Skin epidermis (tissue), 12 donors: ENCODE measurements at regions not wholly inside any gene's neighbourhood (a gene's known extent, or its start where the extent isn't known, plus 50 kb on each side); places are given as distances from the start of the nearest gene placed in this dataset.

Experiments used
- H3K27ac ChIP-seq, 21 experiments: fragments of 200-600 bp; sonication (generic) in 11 of 21; one replicate each; pipeline ENCODE4 v1.5.0; 2020; ENCODE audit warnings: mild to moderate bottlenecking in 3 of 21, inconsistent platforms in 2 of 21, moderate library complexity in 2 of 21
- H3K4me3 ChIP-seq, 7 experiments: fragments of 200-600 bp; sonication (generic) in 2 of 7; one replicate each; pipeline ENCODE4 v1.5.0; 2020; ENCODE audit warnings: inconsistent platforms in 2 of 7, mild to moderate bottlenecking in 2 of 7, moderate library complexity in 1 of 7

DNA sequence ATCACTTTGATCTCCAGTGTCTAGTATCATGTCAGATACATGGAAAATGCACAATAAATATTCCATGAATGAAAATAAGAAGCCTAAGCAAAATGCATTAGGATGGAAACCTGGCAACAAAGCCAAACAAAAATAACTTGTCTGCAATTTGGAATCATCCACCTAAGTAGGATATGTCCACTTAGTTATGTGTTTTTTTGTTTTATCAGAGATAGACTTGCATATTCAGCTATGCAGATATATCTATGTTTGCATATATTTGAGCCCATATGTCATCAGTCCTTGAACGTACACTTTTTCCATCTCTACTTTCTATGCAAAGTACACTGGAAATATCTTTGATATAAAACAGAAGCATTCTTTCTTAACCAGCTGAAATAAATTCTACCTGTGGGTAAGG lies 707.1 kb downstream of the EFNA5 start:
- no peak overlapping the region for H3K4me3 ChIP-seq
- no peak overlapping the region for H3K27ac ChIP-seq

DNA sequence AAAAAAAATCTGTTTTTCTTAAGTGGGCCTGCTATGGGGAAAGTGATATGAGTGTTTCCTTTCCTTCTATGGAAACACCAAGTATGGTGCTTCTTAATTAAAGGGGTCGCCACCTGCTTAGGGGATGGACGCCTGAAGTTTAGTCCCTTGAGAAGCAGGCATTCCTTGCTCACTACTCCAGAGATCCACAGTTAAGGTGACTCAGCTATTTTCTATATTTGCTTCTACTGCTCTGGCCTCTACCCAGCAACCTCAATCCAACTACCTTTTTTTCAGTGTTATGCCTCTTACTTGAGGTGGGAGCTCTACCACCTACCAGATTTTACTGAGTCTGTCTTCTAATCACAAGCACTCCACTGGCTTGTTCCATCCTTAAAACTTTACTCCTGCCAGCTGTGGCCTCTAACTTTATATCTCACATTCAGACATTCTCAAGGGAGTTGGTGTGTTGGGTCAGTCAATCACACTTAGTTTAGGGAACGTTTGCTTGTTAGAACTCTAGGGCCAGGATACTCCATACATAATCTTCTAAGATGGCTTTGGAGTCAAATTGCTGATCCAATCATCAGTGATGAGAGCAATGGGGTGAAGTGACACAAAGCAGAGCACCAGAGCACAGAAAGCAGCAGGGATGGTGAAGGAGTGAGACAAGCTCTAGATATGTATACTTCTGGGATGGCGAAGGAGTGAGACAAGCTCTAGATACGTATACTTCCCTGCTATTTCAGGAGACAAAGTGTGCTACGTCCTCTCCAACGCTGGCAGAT lies 708.1 kb downstream of the EFNA5 start:
- no peak overlapping the region for H3K4me3 ChIP-seq

DNA sequence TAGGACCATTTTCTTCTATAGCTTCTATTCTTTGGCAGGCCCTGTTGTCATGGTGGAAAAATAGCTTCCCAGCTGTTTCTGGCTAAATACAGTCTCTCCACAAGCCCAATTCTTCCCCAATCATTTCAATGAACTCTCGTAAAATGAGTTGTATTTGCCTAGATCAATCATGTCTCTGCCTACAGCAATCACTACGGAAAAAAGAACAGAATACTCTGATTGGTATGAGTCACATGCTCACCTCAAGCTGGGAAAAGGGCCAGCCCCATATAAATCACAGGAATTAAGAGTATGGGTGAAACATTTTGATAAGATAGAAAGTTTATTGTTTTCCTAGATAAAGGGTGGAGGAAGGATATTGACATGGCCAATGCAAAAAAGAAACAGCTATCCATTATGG lies 711.4 kb downstream of the EFNA5 start:
- H3K4me3 ChIP-seq, result no peak overlapping the region
- no peak overlapping the region for H3K27ac ChIP-seq

More for the DNA sequence above, 708.1 kb downstream of the EFNA5 start:
- H3K27ac ChIP-seq, result no peak overlapping the region

DNA sequence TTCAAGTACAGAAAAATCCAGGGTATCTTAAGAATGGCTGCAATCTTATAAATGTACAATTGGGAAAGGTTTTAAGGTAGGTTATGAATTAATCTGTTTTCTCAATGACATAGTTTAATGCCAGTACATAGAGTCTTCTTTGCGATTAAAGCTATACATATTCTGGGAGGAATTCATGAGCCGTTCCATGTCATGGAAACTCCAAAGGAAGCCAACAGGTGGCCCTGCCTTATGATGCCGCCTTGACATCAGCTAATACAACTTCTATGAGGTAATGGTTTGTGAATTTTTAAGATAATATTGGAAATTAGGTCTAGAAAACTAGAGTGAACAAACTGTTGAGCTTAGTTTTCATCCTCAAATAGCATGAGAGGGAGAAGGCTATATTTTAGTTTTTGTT lies 713.4 kb downstream of the EFNA5 start:
- H3K4me3 ChIP-seq, result no peak overlapping the region
- no peak overlapping the region for H3K27ac ChIP-seq

DNA sequence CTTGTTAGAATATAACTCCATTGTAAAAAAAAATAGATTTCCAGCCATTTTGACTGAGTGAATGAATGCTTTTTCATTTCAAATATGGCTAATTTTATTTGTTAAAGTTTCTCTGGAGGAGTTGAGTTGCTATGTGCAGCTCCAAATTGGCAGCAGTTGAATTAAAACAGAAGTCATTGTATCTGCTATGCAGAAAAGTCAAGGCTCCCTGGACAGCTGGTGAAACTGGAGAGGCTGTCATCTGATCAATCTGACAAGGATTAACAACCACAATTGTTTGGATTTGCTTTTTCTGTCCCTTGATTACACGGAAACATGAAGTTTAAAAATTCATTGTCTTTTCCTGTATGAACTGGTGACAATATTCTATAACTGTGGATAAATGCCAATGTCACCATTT lies 713.9 kb downstream of the EFNA5 start:
- no peak overlapping the region for H3K27ac ChIP-seq
- no peak overlapping the region for H3K4me3 ChIP-seq

DNA sequence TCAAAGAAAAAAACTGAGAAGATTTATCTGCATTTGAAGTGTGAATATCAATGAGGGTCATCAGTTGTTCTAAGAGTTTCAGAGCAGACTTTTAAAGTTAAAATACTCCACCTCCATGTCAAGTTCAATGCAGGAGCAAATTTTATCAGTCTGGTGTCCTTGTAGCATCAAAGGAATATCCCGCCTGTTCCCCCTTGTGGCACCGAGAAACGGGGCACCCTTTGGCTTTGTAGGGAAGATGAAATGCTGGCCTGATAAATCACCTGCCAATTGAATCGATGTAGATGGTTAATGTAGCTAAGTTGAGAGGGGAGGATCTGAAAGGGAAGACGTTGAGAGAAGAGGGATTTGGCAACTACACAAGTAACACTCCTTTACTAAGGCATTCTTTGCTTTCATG lies 714.5 kb downstream of the EFNA5 start:
- H3K4me3 ChIP-seq, result no peak overlapping the region
- no peak overlapping the region for H3K27ac ChIP-seq

DNA sequence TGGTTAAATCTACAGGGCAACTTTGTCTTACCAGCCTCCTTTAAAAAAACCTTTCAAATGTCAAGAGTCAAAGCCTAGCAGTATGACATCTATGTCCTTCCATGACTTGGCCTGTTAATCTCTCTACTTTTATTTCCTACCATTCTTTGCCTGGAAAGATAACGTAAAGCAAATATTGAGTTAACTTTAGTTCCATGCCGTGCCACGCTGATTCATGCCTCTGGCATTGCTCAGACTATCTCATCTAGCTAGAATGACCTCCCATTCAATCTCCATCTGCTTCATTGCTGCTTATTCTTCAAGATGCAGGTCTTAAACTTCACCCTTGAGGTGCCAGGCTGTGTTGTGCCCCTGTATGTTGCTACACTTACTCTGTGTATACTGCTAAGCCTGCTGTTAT lies 729.8 kb downstream of the EFNA5 start:
- no peak overlapping the region for H3K27ac ChIP-seq
- no peak overlapping the region for H3K4me3 ChIP-seq

DNA sequence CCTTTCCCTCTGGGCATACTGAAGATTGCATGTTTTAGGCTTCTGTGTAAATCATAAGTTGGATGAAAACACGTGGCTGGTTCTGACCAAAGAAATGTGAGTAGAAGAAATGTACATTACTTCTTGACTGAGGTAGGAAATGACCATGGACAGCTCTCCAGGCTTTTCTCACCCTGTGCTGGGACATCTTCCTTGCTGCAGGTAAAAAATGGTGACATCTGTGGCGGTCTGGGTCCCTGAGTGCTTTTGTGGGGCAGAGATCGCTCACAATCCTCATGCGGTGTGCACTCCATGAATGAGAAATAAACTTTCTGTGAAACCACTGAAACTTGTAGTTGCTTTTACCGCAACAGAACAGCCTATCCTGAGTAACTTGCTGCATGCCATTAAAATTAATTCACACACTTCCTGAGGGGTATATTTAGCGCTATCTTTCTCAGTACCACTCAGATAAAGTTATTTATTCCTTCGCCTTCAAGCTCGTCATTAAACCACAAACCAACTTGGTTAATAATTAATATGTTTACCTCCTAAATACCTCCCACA lies 730.4 kb downstream of the EFNA5 start:
- no peak overlapping the region for H3K4me3 ChIP-seq
- H3K27ac ChIP-seq, result no peak overlapping the region

DNA sequence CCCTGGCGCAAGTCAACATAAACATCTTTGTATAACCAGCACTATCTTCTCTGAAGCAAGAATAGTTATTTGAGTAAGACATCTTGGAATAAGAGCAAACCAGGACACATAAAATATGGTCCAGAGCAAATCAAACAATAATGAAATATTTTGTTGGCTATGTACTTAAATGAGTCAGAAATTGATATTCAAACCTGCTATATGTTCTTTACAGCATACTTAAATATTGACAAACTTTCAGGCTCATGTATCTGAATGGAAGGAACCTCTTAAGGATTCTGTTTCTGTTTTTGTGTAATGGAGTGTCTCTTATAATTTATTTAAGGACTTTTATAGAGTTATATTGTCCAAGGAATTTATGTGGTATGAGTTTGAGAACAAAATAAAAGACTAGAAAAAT lies 747.3 kb downstream of the EFNA5 start:
- Histone ChIP-seq H3K4me3 (no peak overlapping the region), H3K27ac (no peak overlapping the region)

DNA sequence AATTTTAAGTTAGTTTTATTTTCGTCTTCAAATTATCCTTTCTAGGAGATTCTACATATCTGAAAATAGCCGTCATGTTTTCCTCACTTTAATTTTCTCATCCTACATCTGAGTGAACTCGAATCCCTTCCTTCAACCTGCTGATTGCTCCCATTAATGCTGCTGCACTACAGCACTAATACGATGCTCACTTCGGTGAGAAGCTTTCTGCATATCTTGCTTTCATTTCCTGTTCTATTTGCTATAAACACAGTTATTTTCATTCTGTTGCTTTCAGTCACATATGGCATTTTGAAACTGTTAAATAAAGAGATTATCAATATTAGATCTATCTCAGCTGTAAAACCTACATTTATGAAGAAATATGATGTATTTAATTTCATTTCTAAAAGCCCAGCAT lies 749.2 kb downstream of the EFNA5 start:
- no peak overlapping the region for H3K4me3 ChIP-seq

DNA sequence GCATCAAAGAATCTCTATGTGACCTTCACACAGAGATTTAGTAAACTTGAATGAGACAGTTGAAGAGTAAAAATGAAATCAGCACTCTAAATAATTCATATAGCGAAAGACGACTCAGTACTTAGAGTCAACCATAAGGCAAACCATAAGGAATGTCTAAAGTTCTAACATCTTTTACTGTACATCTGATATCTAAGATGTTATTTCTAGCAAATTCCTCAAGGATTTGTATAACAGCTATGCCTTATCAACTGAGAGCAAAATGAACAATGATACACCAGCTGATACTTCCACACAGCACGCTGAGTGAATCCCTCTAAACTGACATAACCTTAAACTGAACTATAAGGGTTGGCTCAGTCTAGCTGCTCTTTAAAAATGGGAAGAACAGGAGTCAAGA lies 760.3 kb downstream of the EFNA5 start:
- H3K4me3 ChIP-seq, result no peak overlapping the region
- H3K27ac ChIP-seq, result no peak overlapping the region

More for the DNA sequence above, 749.2 kb downstream of the EFNA5 start:
- H3K27ac ChIP-seq, result no peak overlapping the region

DNA sequence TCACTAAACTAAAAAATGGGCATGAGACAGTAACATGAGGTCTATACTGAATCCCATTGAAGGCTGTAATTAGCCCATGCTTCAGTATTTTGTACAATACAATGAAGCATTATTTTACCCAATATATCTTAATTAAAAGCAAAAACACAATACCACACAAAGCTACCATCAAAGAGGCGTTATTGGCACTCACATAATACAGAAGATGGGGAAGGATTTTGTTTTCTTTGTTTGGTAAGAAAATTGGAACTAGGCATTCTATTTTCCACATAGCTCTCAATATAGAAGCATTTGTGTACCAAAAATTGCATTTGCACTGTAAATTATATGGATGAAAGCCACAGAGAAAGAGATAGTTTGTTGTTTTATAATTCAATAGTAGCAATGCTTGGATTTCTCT lies 761.0 kb downstream of the EFNA5 start:
- H3K4me3 ChIP-seq, result no peak overlapping the region
- no peak overlapping the region for H3K27ac ChIP-seq

DNA sequence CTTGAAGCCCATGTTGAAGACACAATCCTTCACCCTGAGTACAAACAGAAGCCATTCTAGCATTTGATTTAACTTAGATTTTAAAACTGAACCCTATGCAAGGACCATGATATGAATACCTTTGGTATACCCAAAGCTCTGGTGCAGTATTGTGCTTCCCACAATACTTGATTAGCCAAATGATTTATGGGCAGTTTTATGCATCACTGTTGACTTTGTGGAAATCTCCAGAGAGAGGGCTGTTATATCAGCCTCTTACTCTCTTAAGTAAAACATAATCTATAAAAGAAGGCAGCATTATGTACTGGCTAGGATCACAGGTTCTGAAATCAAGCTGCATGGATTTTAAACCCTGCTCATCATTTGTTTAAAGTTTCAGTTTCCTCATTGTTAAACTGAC lies 762.8 kb downstream of the EFNA5 start:
- no peak overlapping the region for H3K27ac ChIP-seq
- no peak overlapping the region for H3K4me3 ChIP-seq

DNA sequence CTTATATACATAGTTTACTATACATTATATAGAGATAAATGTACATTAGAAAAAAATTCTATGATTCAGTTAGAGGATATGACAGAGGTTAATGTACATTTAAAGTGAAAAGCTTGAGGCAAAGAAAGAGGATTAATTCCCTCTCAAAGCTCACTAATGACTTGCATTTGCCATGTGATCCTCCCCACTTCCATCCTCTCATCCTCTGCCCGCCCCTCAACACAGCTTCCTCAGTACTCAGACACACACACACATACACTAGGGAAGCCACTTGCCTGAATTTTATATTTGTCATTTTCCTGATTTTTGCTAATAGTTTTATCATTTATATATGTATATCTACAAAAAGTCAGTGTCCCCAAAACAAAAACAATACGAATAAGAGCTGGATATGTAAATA lies 764.5 kb downstream of the EFNA5 start:
- H3K4me3 ChIP-seq, result no peak overlapping the region

DNA sequence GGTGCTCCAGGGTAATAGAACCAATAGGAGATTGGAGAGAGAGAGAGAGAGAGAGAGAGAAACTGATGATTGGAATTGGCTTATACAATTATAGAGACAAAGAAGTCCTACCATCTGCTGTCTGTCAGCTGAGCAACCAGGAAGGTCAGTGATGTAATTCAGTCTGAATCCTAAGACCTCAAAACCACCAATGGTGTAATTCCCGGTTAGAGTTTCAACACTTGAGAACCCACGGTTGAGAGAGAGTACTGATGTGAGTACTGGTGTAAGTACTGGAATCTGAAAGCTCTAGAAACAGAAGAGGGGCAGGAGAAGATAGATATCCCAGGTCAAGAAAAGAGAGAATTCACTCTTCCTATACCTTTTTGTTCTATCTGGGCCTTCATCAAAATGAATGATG lies 775.8 kb downstream of the EFNA5 start:
- H3K4me3 ChIP-seq, result no peak overlapping the region
- no peak overlapping the region for H3K27ac ChIP-seq

More for the DNA sequence above, 764.5 kb downstream of the EFNA5 start:
- no peak overlapping the region for H3K27ac ChIP-seq

DNA sequence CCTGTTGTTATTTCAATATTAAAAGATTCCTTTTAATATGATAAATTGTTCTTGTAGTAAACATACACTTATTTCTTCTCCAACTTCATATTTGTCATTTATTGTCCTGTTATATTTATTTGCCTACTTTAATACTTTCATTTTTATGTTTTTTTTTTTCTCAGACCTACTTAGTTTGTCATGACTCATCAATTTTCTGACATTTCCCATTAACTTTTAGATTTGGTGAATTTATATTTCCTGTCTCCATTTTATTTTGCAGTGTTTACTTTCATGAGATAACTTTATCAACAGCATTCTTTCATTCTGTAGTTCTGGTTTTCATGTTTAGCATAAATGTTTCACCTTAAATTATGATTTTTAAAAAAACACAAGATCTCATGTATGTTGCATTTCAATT lies 788.7 kb downstream of the EFNA5 start:
- Histone ChIP-seq H3K27ac (no peak overlapping the region), H3K4me3 (no peak overlapping the region)

DNA sequence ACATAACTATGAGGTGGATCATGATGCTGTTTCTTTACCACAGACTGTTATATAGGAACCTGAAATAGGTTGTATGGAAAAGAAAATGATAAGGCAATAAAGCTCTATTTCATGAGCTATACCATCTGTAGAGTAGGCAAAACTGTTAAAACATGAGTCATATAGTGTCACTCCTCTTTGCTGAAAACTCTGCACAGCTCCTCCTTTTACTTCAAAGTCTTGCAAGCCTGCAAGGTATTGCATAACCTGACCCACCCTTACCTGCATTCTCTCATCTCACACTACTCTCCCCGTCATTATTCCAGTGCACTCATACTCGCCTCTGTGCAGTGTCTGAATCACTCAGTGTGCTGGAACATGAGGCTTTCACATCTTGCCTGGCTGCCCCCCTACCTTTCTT lies 790.1 kb downstream of the EFNA5 start:
- H3K4me3 ChIP-seq, result no peak overlapping the region
- no peak overlapping the region for H3K27ac ChIP-seq

DNA sequence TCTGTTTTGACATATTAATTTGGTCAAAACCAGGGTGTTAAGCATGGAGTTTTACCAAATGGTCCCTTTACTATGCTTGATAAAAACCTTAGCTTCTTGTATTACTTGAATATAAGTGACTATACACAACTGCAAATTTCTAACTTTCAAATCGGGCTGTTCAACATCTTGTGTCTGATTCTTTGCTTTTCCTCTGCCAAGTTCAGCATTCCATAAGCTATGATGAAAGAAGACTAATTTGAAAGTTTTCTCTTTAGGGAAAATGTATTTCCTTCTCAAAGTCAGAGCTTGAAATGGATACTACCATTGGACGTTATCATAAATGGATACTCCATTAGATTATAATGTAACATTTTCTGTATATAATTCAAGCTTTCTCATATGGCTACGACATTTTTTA lies 792.9 kb downstream of the EFNA5 start:
- Histone ChIP-seq H3K27ac (no peak overlapping the region), H3K4me3 (no peak overlapping the region)

DNA sequence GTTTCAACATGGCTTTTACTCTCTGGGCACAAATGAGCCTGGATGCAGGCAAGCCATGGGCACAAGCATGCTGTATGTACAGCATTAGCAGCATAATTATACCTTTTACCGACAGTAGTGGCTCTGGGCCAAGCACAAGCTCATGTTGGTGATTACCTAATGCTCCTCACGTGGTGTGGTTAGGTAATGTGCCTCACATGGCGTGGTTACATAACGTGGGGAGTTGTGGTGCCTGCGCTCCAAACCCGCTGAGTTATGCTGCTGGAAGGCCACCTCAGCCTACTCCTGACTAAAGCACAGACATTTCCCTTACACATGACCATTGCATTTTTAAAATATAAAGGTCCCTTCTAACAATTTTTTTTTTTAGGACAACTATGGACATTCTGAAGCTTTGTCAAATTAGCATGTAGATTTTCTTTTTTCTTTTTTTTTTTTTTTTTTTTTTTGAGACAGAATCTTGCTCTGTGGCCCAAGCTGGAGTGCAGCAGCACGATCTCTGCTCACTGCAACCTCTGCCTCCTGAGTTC lies 794.0 kb downstream of the EFNA5 start:
- no peak overlapping the region for H3K4me3 ChIP-seq
- no peak overlapping the region for H3K27ac ChIP-seq

DNA sequence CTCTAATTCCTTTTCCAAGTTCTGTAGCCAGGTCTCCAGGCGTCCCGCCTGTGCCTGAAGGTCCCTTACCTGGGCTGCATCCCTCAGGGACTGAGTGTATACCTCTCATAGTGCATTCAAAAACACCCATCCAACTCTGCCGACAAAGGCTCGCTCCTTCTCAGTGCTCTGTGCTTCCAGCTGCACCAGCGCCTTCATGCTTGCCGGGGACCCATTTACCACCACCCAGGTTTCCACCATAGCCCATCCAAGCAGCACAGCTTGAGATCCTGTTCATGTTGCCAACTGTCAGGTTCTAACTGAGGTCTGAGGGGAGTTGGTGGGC lies 794.5 kb downstream of the EFNA5 start:
- Histone ChIP-seq H3K27ac (no peak overlapping the region), H3K4me3 (no peak overlapping the region)

DNA sequence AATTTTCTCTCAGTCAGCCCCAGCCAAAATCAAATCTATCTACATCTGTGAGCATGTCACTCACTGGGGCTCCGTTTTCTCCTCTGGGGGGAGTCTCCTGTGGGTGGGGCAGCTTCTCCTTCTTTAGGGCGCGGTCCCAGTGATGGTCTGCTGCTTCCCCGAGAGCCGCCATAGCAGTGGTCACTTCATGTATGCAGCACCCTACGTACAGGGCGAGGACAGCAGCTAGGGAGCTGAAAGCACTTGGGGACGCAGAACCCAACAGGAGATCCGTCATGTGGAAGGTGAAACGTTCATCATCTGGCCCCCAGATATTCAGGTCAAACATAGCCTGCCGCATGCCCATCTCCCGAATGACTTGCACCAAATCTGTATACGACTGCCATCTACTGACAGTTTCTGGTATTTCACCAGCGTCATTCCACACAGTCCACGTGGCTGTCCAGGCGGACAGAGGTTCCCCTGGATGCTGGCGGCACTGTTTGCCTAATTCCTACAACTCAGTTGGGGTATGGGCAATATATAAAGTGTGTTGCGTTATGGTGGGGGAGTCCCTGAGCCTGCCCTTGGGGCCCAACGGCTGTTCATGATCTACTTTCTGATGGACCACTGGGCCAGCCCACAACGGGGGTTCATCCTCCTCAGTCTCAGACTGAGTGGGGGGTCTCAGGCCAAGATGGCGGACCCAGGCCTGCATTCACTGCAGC lies 795.0 kb downstream of the EFNA5 start:
- H3K4me3 ChIP-seq, result no peak overlapping the region
- no peak overlapping the region for H3K27ac ChIP-seq
